Stomach (tissue), 8 donors: ENCODE measurements at regions not wholly inside any gene's neighbourhood (a gene's known extent, or its start where the extent isn't known, plus 50 kb on each side); places are given as distances from the start of the nearest gene placed in this dataset.
A peak's percentile ranks its signal among the peaks of the same experiment; 100 is the strongest.

Experiments
- DNase-seq, 2 donors: peaks; one replicate each; pipeline versions ENCODE4 v3.0.0 to v3.0.0-alpha.2; 2013 to 2019
- H3K27ac ChIP-seq, 5 donors: fragments of 200-600 bp in 4 of 5; sonication (generic) in 4 of 5; one replicate each; pipeline ENCODE4 v1.5.1; 2013 to 2019; ENCODE audit warnings: mild to moderate bottlenecking in 1 of 5, moderate library complexity in 1 of 5
- H3K27me3 ChIP-seq, 3 donors: fragments of 200-600 bp; sonication (generic); one replicate each; pipeline ENCODE4 v1.5.1; 2017 to 2019; ENCODE audit warnings: mixed run types in 1 of 3
- H3K36me3 ChIP-seq, 4 donors: fragments of 200-600 bp; sonication (generic); 1 replicate in 3 of 4; 2 replicates in 1 of 4; pipeline ENCODE4 v1.5.1; 2016 to 2019
- H3K4me1 ChIP-seq, 4 donors: fragments of 200-600 bp; sonication (generic); one replicate each; pipeline ENCODE4 v1.5.1; 2016 to 2019
- H3K4me3 ChIP-seq, 4 donors: fragments of 200-600 bp; sonication (generic) in 3 of 4; one replicate each; pipeline ENCODE4 v1.5.1; 2016 to 2019; ENCODE audit warnings: mild to moderate bottlenecking in 1 of 4
- H3K9me3 ChIP-seq, 4 donors: fragments of 200-600 bp; sonication (generic); one replicate each; pipeline ENCODE4 v1.5.1; 2016 to 2019
- EP300 ChIP-seq: sonication (generic); formaldehyde crosslinking; IDR thresholded peaks from one replicate; pipeline ENCODE4 v1.6.1; 2017; ENCODE audit warnings: antibody characterized with exemption
- POLR2A ChIP-seq, 4 donors: fragments of 450-650 bp; IDR thresholded peaks; one replicate each; pipeline ENCODE4 v1.6.1; 2016; ENCODE audit warnings: antibody characterized with exemption in 4 of 4, control low read depth in 2 of 4, mild to moderate bottlenecking in 1 of 4, moderate library complexity in 1 of 4
- POLR2AphosphoS5 ChIP-seq, 3 donors: sonication (generic); formaldehyde crosslinking; IDR thresholded peaks; one replicate each; pipeline ENCODE4 v1.6.1; 2016; ENCODE audit warnings: antibody characterized with exemption in 3 of 3
- WGBS, 5 donors: extraction: QIAGEN DNeasy Blood & Tissue Kit in 3 of 5; methylation state at CpG; one replicate each; pipeline versions ENCODE4 v1.1.5 to v1.1.7; 2013 to 2018; 5-methylcytosine and 5-hydroxymethylcytosine counted together
- intact Hi-C: fragments of 100-400 bp; cut with DNase I; formaldehyde crosslinking; loops from one replicate; pipeline ENCODE4 v1.15.1; 2023; ENCODE audit warnings: low total_unique reads
- TF ChIP-seq, protein P1 (sequence below), 7 experiments: fragments of 450-650 bp in 4 of 7; fragments of 200-600 bp in 3 of 7; sonication (generic) in 3 of 7; IDR thresholded peaks; one replicate each; pipeline ENCODE4 v1.5.1; 2016 to 2019; ENCODE audit warnings: antibody characterized with exemption in 7 of 7, control low read depth in 2 of 7, mild to moderate bottlenecking in 1 of 7
- donor health status: healthy with polysubstance abuse.
- donor health status: Bipolar disorder and iron deficiency.
- donor health status: healthy.

DNA sequence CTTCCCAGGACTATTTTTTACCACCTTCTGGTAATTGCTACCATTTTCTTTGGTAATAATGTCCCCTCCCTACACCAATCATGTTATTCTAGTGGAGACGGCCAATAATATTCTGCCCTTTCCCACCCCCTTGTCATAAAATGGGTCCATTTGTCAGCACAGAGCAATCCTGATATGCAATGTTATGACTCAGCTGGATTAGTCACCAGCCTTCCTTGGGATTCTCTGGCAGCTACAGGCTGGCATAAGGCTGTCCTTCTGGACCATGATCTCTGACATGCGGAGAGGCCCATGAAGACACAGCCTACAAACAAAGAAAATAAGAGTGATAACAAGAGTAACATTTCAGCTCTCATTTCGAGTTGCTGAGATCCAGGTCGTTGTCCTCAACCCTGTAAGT, 222.0 kb upstream of the CPNE8 start:
- Histone ChIP-seq H3K27me3 (no peaks in the 10 kb centered on the region), H3K9me3 (peaks cover 0 to 5% (median 0%) of the 10 kb centered on the region in 4 donors), H3K4me3 (no peak overlapping the region), H3K4me1 (no peaks in the 10 kb centered on the region), H3K36me3 (no peaks in the 10 kb centered on the region), H3K27ac (no peak overlapping the region)
- DNase-seq: no peak
- TF ChIP-seq POLR2AphosphoS5 (IDR thresholded peaks at IDR 0.05) (no peak), POLR2A (IDR thresholded peaks at IDR 0.05) (no peak), EP300 (no peak)
- TF ChIP-seq, protein P1, sequence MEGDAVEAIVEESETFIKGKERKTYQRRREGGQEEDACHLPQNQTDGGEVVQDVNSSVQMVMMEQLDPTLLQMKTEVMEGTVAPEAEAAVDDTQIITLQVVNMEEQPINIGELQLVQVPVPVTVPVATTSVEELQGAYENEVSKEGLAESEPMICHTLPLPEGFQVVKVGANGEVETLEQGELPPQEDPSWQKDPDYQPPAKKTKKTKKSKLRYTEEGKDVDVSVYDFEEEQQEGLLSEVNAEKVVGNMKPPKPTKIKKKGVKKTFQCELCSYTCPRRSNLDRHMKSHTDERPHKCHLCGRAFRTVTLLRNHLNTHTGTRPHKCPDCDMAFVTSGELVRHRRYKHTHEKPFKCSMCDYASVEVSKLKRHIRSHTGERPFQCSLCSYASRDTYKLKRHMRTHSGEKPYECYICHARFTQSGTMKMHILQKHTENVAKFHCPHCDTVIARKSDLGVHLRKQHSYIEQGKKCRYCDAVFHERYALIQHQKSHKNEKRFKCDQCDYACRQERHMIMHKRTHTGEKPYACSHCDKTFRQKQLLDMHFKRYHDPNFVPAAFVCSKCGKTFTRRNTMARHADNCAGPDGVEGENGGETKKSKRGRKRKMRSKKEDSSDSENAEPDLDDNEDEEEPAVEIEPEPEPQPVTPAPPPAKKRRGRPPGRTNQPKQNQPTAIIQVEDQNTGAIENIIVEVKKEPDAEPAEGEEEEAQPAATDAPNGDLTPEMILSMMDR (IDR thresholded peaks at IDR 0.05): no peak
- WGBS, 5 donors: 66 to 79% (median 70%) methylated on average over 4 of the region's 4 CpGs
- intact Hi-C loops: no loop called here

DNA sequence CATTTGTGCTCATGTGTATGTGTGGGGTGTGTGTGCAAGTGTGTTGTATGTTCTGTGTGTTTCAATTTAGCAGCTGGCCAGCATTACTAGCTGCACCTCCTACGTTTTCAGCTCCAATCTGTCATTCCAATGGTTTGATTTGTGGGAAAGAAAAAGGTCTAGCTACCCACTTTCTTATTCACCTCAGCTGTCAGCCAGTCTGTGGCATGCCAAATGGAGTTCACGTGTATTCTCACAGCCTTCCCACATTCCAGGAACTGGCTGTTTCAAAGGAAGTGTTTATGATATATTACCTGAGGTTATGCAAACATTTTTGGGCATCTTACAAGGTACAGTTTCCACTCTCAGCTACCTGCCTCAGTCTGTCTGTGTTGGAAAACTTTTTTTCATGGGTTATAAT, 220.2 kb upstream of the CPNE8 start:
- intact Hi-C loops: no loop called here
- 8 to 24% (median 16%) methylated on average over 2 of the region's 2 CpGs for WGBS, 5 donors
- no peaks in the 10 kb centered on the region for H3K27me3 ChIP-seq

DNA sequence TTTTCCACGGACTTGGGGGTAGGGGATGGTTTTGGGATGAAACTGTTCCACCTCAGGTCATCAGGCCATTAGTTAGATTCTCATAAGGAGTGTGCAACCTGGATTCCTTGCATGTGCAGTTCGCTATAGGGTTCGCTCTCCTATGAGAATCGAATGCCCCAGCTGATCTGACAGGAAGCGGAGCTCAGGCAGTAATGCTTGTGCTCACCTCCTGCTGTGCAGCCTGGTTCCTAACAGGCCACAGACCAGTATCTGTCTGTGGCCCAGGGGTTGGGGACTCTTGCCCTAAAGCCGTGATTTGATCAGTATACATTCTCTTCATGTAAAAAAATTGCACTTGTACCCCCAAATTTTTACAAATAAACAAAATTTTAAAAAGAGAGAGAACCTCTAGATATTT, 219.4 kb upstream of the CPNE8 start:
- Histone ChIP-seq H3K27ac (no peak overlapping the region), H3K36me3 (no peaks in the 10 kb centered on the region), H3K4me3 (no peak overlapping the region), H3K27me3 (no peaks in the 10 kb centered on the region), H3K4me1 (no peaks in the 10 kb centered on the region), H3K9me3 (peaks cover 0 to 5% (median 0%) of the 10 kb centered on the region in 4 donors)
- intact Hi-C loops: no loop called here
- no peak for TF ChIP-seq POLR2AphosphoS5 (IDR thresholded peaks at IDR 0.05)
- no peak for DNase-seq
- WGBS, 5 donors: 86 to 91% (median 89%) methylated on average over 6 of the region's 6 CpGs

More for the DNA sequence above, 220.2 kb upstream of the CPNE8 start:
- DNase-seq: peak in 1 of 2 donors; percentile 15
- no peak overlapping the region for H3K27ac ChIP-seq
- peaks cover 0 to 5% (median 0%) of the 10 kb centered on the region in 4 donors for H3K9me3 ChIP-seq
- no peaks in the 10 kb centered on the region for H3K4me1 ChIP-seq
- H3K36me3 ChIP-seq: no peaks in the 10 kb centered on the region
- no peak overlapping the region for H3K4me3 ChIP-seq
- TF ChIP-seq, protein P1 (IDR thresholded peaks at IDR 0.05): no peak
- TF ChIP-seq POLR2A (IDR thresholded peaks at IDR 0.05) (no peak), POLR2AphosphoS5 (IDR thresholded peaks at IDR 0.05) (no peak), EP300 (no peak)

DNA sequence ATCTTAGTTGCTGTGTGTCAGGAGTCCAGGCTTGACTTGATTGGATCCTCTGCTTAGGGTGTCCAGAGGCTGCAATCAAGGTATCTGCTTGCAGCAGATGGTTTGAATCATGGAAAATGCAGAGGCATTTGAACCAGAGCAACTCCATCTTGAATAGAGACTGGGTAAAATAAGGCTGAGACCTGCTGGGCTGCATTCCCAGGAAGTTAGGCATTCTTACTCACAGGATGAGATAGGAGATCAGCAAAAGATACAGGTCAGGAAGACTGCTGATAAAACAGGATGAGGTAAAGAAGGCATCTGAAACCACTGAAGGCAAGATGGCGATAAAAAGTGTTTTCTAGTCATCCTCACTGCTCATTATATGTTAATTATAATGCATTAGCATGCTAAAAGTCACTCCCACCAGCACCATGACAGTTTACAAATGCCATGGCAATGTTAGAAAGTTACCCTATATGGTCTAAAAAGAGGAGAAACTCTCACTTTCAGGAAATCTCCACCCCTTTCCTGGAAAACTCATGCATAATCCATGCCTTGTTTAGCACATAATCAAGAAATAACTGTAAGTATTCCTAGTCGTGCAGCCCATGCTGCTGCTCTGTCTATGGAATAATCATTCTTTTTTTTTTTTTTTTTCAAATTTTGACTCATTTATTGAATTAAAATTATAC, 218.3 kb upstream of the CPNE8 start:
- Histone ChIP-seq H3K27ac (no peak overlapping the region), H3K36me3 (no peaks in the 10 kb centered on the region), H3K4me1 (no peaks in the 10 kb centered on the region), H3K4me3 (no peak overlapping the region), H3K9me3 (peaks cover 0 to 5% (median 0%) of the 10 kb centered on the region in 4 donors), H3K27me3 (no peaks in the 10 kb centered on the region)
- TF ChIP-seq POLR2AphosphoS5 (IDR thresholded peaks at IDR 0.05) (no peak), EP300 (no peak), POLR2A (IDR thresholded peaks at IDR 0.05) (no peak)
- TF ChIP-seq, protein P1 (IDR thresholded peaks at IDR 0.05): no peak
- intact Hi-C loops: no loop called here
- 36 to 80% (median 43%) methylated on average over 2 of the region's 2 CpGs for WGBS, 5 donors
- no peak for DNase-seq

DNA sequence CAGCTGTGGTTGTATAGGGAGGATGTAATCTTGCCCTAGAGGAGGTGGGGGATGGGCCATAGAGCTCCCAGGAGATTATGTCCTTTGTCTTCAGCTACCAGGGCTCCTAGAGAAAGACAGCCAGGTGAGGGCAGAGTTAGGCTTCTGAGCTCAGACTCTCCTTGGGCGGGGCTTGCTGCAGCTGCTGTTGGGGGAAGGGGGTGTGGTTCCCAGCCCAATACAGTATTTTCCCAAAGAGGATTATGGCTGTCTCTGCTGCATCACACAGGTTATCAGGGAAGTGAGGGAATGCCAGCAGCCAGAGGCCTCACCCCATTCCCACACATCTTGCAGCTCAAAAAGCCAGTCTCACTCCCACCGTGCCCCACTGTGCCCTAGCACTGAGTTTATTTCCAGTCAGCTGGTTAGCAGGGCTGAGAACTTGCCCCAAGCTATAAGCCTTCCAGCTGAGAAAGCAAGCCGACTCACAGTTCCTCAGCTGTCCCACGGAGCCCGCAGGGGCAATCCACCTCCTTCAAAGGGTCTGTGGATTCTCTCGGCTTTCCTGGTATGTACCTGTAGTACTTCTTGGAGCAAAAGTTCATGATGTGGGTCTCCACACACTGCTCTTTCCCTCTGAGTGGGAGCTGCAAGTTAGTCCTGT, 217.3 kb upstream of the CPNE8 start:
- Histone ChIP-seq H3K4me3 (no peak overlapping the region), H3K36me3 (no peaks in the 10 kb centered on the region), H3K9me3 (peaks cover 0 to 5% (median 0%) of the 10 kb centered on the region in 4 donors), H3K27ac (no peak overlapping the region), H3K27me3 (no peaks in the 10 kb centered on the region), H3K4me1 (no peaks in the 10 kb centered on the region)
- DNase-seq: no peak
- intact Hi-C loops: no loop called here
- TF ChIP-seq EP300: no peak
- no peak for TF ChIP-seq POLR2AphosphoS5 (IDR thresholded peaks at IDR 0.05)
- no peak for TF ChIP-seq POLR2A (IDR thresholded peaks at IDR 0.05)
- 82 to 90% (median 84%) methylated on average over 6 of the region's 6 CpGs for WGBS, 5 donors
